ENCODE measurements at regions not wholly inside any gene's neighbourhood (a gene's known extent, or its start where the extent isn't known, plus 50 kb on each side); places are given as distances from the start of the nearest gene placed in this dataset.

- Histone ChIP-seq H3K36me3 (ENCODE audit: insufficient read depth in 1 of 2, low read depth in 1 of 2) (no peaks in the 10 kb centered on the region), H3K9me3 (no peaks in the 10 kb centered on the region), H3K4me1 (no peaks in the 10 kb centered on the region), H3K4me3 (no peak overlapping the region), H3K27ac (no peak overlapping the region), H3K27me3 (ENCODE audit: insufficient read depth in 3 of 3, low read length in 2 of 3) (no peaks in the 10 kb centered on the region)
- DNase-seq (no peak), ATAC-seq (no peak)
- intact Hi-C loops (cut with DNase I): no loop called here
- TF ChIP-seq, protein P1, sequence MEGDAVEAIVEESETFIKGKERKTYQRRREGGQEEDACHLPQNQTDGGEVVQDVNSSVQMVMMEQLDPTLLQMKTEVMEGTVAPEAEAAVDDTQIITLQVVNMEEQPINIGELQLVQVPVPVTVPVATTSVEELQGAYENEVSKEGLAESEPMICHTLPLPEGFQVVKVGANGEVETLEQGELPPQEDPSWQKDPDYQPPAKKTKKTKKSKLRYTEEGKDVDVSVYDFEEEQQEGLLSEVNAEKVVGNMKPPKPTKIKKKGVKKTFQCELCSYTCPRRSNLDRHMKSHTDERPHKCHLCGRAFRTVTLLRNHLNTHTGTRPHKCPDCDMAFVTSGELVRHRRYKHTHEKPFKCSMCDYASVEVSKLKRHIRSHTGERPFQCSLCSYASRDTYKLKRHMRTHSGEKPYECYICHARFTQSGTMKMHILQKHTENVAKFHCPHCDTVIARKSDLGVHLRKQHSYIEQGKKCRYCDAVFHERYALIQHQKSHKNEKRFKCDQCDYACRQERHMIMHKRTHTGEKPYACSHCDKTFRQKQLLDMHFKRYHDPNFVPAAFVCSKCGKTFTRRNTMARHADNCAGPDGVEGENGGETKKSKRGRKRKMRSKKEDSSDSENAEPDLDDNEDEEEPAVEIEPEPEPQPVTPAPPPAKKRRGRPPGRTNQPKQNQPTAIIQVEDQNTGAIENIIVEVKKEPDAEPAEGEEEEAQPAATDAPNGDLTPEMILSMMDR (IDR thresholded peaks at IDR 0.05): no peak
- 34 to 45% (median 38%) methylated on average over 2 of the region's 2 CpGs for WGBS, 3 donors
These were observed 202.4 kb downstream of the TDRD15 start for GRCh38 chr2:21326152-21326551.

- no peaks in the 10 kb centered on the region for H3K27me3 ChIP-seq (ENCODE audit: insufficient read depth in 3 of 3, low read length in 2 of 3)
- intact Hi-C loops (cut with DNase I): no loop called here
- no peaks in the 10 kb centered on the region for H3K4me1 ChIP-seq
- TF ChIP-seq, protein P1 (IDR thresholded peaks at IDR 0.05): no peak
- no peaks in the 10 kb centered on the region for H3K36me3 ChIP-seq (ENCODE audit: insufficient read depth in 1 of 2, low read depth in 1 of 2)
- no peak overlapping the region for H3K4me3 ChIP-seq
- DNase-seq (no peak), ATAC-seq (no peak)
- 56 to 59% (median 57%) methylated on average over 4 of the region's 4 CpGs for WGBS, 3 donors
- H3K27ac ChIP-seq: no peak overlapping the region
- no peaks in the 10 kb centered on the region for H3K9me3 ChIP-seq
These were observed 204.4 kb downstream of the TDRD15 start for GRCh38 chr2:21328177-21328576.

GRCh38 chr2:21330786-21331391 is 207.1 kb downstream of the TDRD15 start:
- TF ChIP-seq, protein P1 (IDR thresholded peaks at IDR 0.05): no peak
- ATAC-seq (peak in 1 of 4 donors; percentile 30), DNase-seq (no peak)
- Histone ChIP-seq H3K4me1 (no peaks in the 10 kb centered on the region), H3K36me3 (ENCODE audit: insufficient read depth in 1 of 2, low read depth in 1 of 2) (no peaks in the 10 kb centered on the region), H3K27me3 (ENCODE audit: insufficient read depth in 3 of 3, low read length in 2 of 3) (no peaks in the 10 kb centered on the region), H3K27ac (no peak overlapping the region), H3K4me3 (no peak overlapping the region), H3K9me3 (no peaks in the 10 kb centered on the region)
- intact Hi-C loops (cut with DNase I): no loop called here
- 74 to 78% (median 76%) methylated on average over 5 of the region's 5 CpGs for WGBS, 3 donors

- no peak for DNase-seq
- no peak for ATAC-seq
- WGBS, 3 donors: 77 to 79% (median 78%) methylated on average over 3 of the region's 3 CpGs
- no peaks in the 10 kb centered on the region for H3K4me1 ChIP-seq
- no peaks in the 10 kb centered on the region for H3K36me3 ChIP-seq (ENCODE audit: insufficient read depth in 1 of 2, low read depth in 1 of 2)
- no peak overlapping the region for H3K27ac ChIP-seq
- H3K27me3 ChIP-seq (ENCODE audit: insufficient read depth in 3 of 3, low read length in 2 of 3): no peaks in the 10 kb centered on the region
- intact Hi-C loops (cut with DNase I): no loop called here
- TF ChIP-seq, protein P1 (IDR thresholded peaks at IDR 0.05): no peak
- no peaks in the 10 kb centered on the region for H3K9me3 ChIP-seq
- no peak overlapping the region for H3K4me3 ChIP-seq
These were observed 208.0 kb downstream of the TDRD15 start for GRCh38 chr2:21331625-21332370.

Measured in psoas muscle (tissue), 7 donors.